ENCODE measurements at regions not wholly inside any gene's neighbourhood (a gene's known extent, or its start where the extent isn't known, plus 50 kb on each side); places are given as distances from the start of the nearest gene placed in this dataset.

DNA sequence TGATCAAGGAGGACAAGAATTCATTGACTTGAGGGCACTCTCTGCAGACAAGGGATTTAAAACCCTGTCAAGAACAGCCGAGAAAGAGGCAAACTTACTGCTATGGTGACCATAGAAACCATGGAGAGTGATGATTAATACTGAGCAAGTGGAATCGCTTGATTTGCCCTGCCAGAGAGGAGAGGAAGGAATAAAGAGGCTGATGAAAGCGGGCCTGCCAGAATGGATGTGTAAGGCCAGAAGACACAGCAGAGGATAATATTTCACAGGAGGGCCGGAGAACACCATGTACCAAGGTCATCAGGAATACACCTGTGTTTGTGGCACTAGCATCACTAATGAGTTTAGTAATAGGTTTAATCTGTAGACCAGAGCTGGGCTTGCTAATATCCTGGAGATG is 221.8 kb upstream of the DCN start:
- peaks cover 11% of the 10 kb centered on the region for H3K4me1 ChIP-seq (replicated peaks; ENCODE audit: insufficient read depth)
- H3K27me3 ChIP-seq (ENCODE audit: insufficient read depth, low read depth), result no peaks in the 10 kb centered on the region
- intact Hi-C loops (cut with micrococcal nuclease; ENCODE audit: unreplicated experiment), result no loop called here
- DNase-seq, result no peak
- ChIA-PET CTCF (interaction anchor here (0.6 kb wide), 1 partner anchor 103 kb away, joined by 5 read pairs; no protein-coding TSS in a partner anchor), POLR2A (ENCODE audit: unreplicated experiment) (no interaction called here)
- no peak overlapping the region for H3K27ac ChIP-seq
- H3K9me2 ChIP-seq (ENCODE audit: insufficient read depth), result no peaks in the 10 kb centered on the region
- TF ChIP-seq EZH2 (IDR thresholded peaks at IDR 0.05; ENCODE audit: low read depth), result no peak
- no peak overlapping the region for H3K4me2 ChIP-seq
- H3F3A ChIP-seq (ENCODE audit: insufficient read depth, low read depth), result peaks cover 13% of the 10 kb centered on the region; the same call in 1 of the 2 replicates
- H3K9me3 ChIP-seq (ENCODE audit: insufficient read depth, low read depth), result 0 out of 2 replicates have a peak, but pooled peaks cover 2% of the 10 kb centered on the region
- H2AFZ ChIP-seq, result no peak overlapping the region
- H3K79me2 ChIP-seq (ENCODE audit: low read depth), result no peaks in the 10 kb centered on the region
- no TSS peak for BruUV-seq (replicated peaks)
- no peak overlapping the region for H3K4me3 ChIP-seq
- no peaks in the 10 kb centered on the region for H4K20me1 ChIP-seq (ENCODE audit: insufficient read depth)
- H3K36me3 ChIP-seq (ENCODE audit: low read depth), result no peaks in the 10 kb centered on the region

DNA sequence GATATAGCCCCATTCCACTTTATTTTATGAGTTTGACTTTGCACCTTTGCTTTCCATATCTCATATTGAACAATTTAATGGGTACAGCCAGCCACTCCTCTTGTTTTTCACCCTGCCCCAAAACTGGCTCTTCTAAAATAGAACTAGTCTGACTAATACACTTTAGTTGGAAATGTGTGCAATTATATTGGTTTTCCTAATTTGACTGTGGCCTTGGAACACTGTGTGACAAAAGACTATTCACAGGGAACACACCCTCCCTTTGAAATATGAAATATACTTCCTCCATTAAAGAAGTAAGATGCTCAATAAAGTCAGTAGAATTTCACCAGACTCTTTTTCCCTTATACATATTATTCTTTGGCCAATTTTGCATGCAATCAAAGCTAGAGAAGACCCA is 218.6 kb upstream of the DCN start:
- no peak overlapping the region for H3K4me2 ChIP-seq
- DNase-seq, result no peak
- H3K9me3 ChIP-seq (ENCODE audit: insufficient read depth, low read depth), result 0 out of 2 replicates have a peak, but pooled peaks cover 2% of the 10 kb centered on the region
- no TSS peak for BruUV-seq (replicated peaks)
- no peak overlapping the region for H3K4me3 ChIP-seq
- H2AFZ ChIP-seq, result no peak overlapping the region
- no peaks in the 10 kb centered on the region for H3F3A ChIP-seq (ENCODE audit: insufficient read depth, low read depth)
- H3K9me2 ChIP-seq (ENCODE audit: insufficient read depth), result no peaks in the 10 kb centered on the region
- no peaks in the 10 kb centered on the region for H3K27me3 ChIP-seq (ENCODE audit: insufficient read depth, low read depth)
- no peaks in the 10 kb centered on the region for H4K20me1 ChIP-seq (ENCODE audit: insufficient read depth)
- H3K36me3 ChIP-seq (ENCODE audit: low read depth), result no peaks in the 10 kb centered on the region
- TF ChIP-seq EZH2 (IDR thresholded peaks at IDR 0.05; ENCODE audit: low read depth), result no peak
- TF ChIP-seq, protein P1, sequence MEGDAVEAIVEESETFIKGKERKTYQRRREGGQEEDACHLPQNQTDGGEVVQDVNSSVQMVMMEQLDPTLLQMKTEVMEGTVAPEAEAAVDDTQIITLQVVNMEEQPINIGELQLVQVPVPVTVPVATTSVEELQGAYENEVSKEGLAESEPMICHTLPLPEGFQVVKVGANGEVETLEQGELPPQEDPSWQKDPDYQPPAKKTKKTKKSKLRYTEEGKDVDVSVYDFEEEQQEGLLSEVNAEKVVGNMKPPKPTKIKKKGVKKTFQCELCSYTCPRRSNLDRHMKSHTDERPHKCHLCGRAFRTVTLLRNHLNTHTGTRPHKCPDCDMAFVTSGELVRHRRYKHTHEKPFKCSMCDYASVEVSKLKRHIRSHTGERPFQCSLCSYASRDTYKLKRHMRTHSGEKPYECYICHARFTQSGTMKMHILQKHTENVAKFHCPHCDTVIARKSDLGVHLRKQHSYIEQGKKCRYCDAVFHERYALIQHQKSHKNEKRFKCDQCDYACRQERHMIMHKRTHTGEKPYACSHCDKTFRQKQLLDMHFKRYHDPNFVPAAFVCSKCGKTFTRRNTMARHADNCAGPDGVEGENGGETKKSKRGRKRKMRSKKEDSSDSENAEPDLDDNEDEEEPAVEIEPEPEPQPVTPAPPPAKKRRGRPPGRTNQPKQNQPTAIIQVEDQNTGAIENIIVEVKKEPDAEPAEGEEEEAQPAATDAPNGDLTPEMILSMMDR (conservative IDR thresholded peaks at IDR 0.05), result no peak
- intact Hi-C loops (cut with micrococcal nuclease; ENCODE audit: unreplicated experiment), result no loop called here
- H3K4me1 ChIP-seq (replicated peaks; ENCODE audit: insufficient read depth), result no peaks in the 10 kb centered on the region
- no peaks in the 10 kb centered on the region for H3K79me2 ChIP-seq (ENCODE audit: low read depth)
- CTCF ChIA-PET, result interaction anchor here (0.5 kb wide), 1 partner anchor 420 kb away, joined by 3 read pairs; no protein-coding TSS in a partner anchor
- no peak overlapping the region for H3K27ac ChIP-seq
- POLR2A ChIA-PET (ENCODE audit: unreplicated experiment), result no interaction called here

DNA sequence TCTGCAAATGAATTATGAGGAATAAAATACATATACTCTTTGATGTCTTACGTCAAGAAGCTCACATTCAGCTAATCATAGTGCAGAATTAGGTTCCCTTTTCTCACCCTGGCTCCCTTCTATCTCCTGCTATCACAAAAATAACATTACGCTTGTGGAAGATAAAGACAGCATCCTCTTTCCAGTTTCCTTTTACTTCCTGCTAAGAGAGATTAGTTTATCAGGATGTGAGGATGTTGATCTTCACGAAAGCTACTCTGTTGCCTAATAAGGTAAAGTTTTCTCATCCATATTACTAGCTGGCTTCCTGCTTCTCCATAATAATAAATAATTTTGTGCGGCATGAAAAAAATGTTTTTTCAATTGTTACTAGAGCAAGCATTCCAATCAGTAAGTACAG is 217.7 kb upstream of the DCN start:
- intact Hi-C loops (cut with micrococcal nuclease; ENCODE audit: unreplicated experiment), result no loop called here
- ChIA-PET POLR2A (ENCODE audit: unreplicated experiment) (no interaction called here), CTCF (no interaction called here)
- H3K9me2 ChIP-seq (ENCODE audit: insufficient read depth), result no peaks in the 10 kb centered on the region
- H2AFZ ChIP-seq, result no peak overlapping the region
- no peak overlapping the region for H3K4me3 ChIP-seq
- no peaks in the 10 kb centered on the region for H3K4me1 ChIP-seq (replicated peaks; ENCODE audit: insufficient read depth)
- H3K27me3 ChIP-seq (ENCODE audit: insufficient read depth, low read depth), result no peaks in the 10 kb centered on the region
- no peaks in the 10 kb centered on the region for H3F3A ChIP-seq (ENCODE audit: insufficient read depth, low read depth)
- BruUV-seq (replicated peaks), result no TSS peak
- TF ChIP-seq, protein P1 (conservative IDR thresholded peaks at IDR 0.05), result no peak
- TF ChIP-seq EZH2 (IDR thresholded peaks at IDR 0.05; ENCODE audit: low read depth), result no peak
- no peaks in the 10 kb centered on the region for H3K36me3 ChIP-seq (ENCODE audit: low read depth)
- no peak overlapping the region for H3K27ac ChIP-seq
- no peak overlapping the region for H3K4me2 ChIP-seq
- no peak for DNase-seq
- 0 out of 2 replicates have a peak, but pooled peaks cover 2% of the 10 kb centered on the region for H3K9me3 ChIP-seq (ENCODE audit: insufficient read depth, low read depth)
- no peaks in the 10 kb centered on the region for H3K79me2 ChIP-seq (ENCODE audit: low read depth)
- H4K20me1 ChIP-seq (ENCODE audit: insufficient read depth), result no peaks in the 10 kb centered on the region

DNA sequence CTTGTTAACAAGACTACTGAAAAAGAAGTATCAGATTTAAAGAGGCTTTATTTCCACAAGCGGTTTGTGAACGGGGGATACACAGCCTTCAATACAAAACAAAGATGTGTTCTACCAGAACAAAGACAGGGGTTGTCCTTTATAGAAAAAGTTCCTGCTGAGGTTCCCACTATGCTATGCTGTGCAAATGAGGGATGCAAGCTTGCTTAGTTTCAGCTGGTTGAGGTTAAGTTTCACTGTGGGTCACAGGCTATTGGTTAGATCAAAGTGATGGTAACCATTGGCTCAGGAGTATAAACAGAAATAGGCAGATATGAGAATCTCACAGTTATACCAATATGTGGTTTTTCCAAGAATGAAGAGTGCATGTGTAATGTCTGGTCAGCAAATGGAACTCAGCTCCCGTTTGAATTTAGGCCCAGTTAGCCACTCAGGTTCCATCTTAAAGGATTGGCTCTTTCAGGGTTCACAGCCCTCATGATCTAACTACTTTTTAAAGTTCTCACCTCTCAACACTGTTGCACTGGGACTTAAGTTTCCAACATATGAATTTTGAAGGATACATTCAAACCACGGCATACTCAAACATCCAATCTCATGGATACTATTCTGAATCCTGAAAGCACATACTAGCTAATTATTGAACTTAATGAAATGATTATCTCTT is 215.4 kb upstream of the DCN start:
- Histone ChIP-seq H3K4me1 (replicated peaks; ENCODE audit: insufficient read depth) (no peaks in the 10 kb centered on the region), H3K4me3 (no peak overlapping the region), H3K27ac (no peak overlapping the region), H2AFZ (no peak overlapping the region), H3K36me3 (ENCODE audit: low read depth) (no peaks in the 10 kb centered on the region), H3K27me3 (ENCODE audit: insufficient read depth, low read depth) (no peaks in the 10 kb centered on the region), H4K20me1 (ENCODE audit: insufficient read depth) (no peaks in the 10 kb centered on the region), H3K9me3 (ENCODE audit: insufficient read depth, low read depth) (no peaks in the 10 kb centered on the region), H3K79me2 (ENCODE audit: low read depth) (no peaks in the 10 kb centered on the region), H3K4me2 (no peak overlapping the region), H3K9me2 (ENCODE audit: insufficient read depth) (no peaks in the 10 kb centered on the region), H3F3A (ENCODE audit: insufficient read depth, low read depth) (no peaks in the 10 kb centered on the region)
- TF ChIP-seq, protein P1 (conservative IDR thresholded peaks at IDR 0.05), result no peak
- TF ChIP-seq EZH2 (IDR thresholded peaks at IDR 0.05; ENCODE audit: low read depth), result no peak
- CTCF ChIA-PET, result no interaction called here
- BruUV-seq (replicated peaks), result no TSS peak
- DNase-seq, result no peak
- intact Hi-C loops (cut with micrococcal nuclease; ENCODE audit: unreplicated experiment), result no loop called here
- POLR2A ChIA-PET (ENCODE audit: unreplicated experiment), result no interaction called here

Data from PC-9 (cell line).